SK-N-SH (cell line): ENCODE measurements at regions not wholly inside any gene's neighbourhood (a gene's known extent, or its start where the extent isn't known, plus 50 kb on each side); places are given as distances from the start of the nearest gene placed in this dataset.

Experiments
- CTCF ChIP-seq: fragments of 200-600 bp; sonication (generic); IDR thresholded peaks from 2 replicates; pipeline ENCODE4 v1.6.1; 2017; ENCODE audit warnings: antibody characterized with exemption, mild to moderate bottlenecking, moderate library complexity
- ELF1 ChIP-seq: IDR thresholded peaks from 2 replicates; pipeline ENCODE4 v1.4.0; 2012
- EP300 ChIP-seq, 2 experiments: IDR thresholded peaks; 2 replicates each; pipeline versions ENCODE4 v1.4.0 to v1.6.1; 2012; ENCODE audit warnings: borderline replicate concordance in 1 of 2, low read depth in 1 of 2, low read length in 1 of 2
- EZH2phosphoT487 ChIP-seq: fragments of 200-600 bp; sonication (generic); IDR thresholded peaks from 2 replicates; pipeline ENCODE4 v1.6.1; 2017; ENCODE audit warnings: low read depth, mixed run types, mild to moderate bottlenecking, antibody characterized with exemption, moderate library complexity, borderline replicate concordance
- FOSL2 ChIP-seq: IDR thresholded peaks from 2 replicates; pipeline ENCODE4 v1.4.0; 2012; ENCODE audit warnings: low read depth, mild to moderate bottlenecking, moderate library complexity, borderline replicate concordance
- IRF3 ChIP-seq: fragments of 150-350 bp; IDR thresholded peaks from 2 replicates; pipeline ENCODE4 v1.6.1; 2016; ENCODE audit warnings: mild to moderate bottlenecking, low read depth, low read length
- JUND ChIP-seq: IDR thresholded peaks from 2 replicates; pipeline ENCODE4 v1.4.0; 2012
- NRF1 ChIP-seq: IDR thresholded peaks from 2 replicates; pipeline ENCODE4 v1.6.1; 2012; ENCODE audit warnings: low read depth, mild to moderate bottlenecking, low read length
- PBX3 ChIP-seq: IDR thresholded peaks from 2 replicates; pipeline ENCODE4; 2012
- POLR2AphosphoS5 ChIP-seq: IDR thresholded peaks from 2 replicates; pipeline ENCODE4 v1.6.1; 2012; ENCODE audit warnings: low read depth, low read length
- REST ChIP-seq: IDR thresholded peaks from 2 replicates; pipeline ENCODE4 v1.6.1; 2012; ENCODE audit warnings: mild to moderate bottlenecking, low read depth, low read length, moderate library complexity
- TF ChIP-seq, protein P1 (sequence below): fragments of 150-350 bp; IDR thresholded peaks from 2 replicates; pipeline ENCODE4 v1.6.1; 2017; ENCODE audit warnings: antibody characterized with exemption, low read length, low read depth, borderline replicate concordance
- TF ChIP-seq, protein P2 (sequence below): IDR thresholded peaks from 2 replicates; pipeline ENCODE4 v1.4.0; 2012; ENCODE audit warnings: low read depth, borderline replicate concordance

DNA sequence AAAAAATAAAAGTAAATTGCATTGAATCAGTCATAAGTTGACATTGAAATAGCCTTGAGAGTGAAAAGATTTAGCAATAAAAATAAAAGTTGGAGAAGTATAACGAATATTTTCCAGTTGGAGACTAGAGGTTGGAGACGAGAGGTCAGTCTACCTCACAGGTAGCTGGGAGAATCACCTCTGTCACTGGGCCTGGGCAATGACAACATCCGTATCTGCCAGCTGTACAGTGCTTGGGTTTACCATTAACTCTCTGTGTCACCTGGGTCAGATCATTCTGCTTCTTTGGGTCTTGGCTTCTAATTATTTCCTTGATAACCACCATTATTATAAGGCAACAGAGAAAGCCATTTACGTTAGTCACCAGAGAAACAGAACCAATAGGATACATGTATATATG lies 62.0 kb upstream of the STEAP4 start:
- TF ChIP-seq CTCF (no peak), IRF3 (no peak), EP300 (IDR thresholded peaks at IDR 0.05; ENCODE audit: borderline replicate concordance in 1 of 2, low read depth in 1 of 2, low read length in 1 of 2) (no peak), PBX3 (no peak), FOSL2 (no peak), POLR2AphosphoS5 (no peak), EZH2phosphoT487 (no peak), NRF1 (no peak), REST (no peak), ELF1 (no peak), JUND (no peak)
- TF ChIP-seq, protein P1, sequence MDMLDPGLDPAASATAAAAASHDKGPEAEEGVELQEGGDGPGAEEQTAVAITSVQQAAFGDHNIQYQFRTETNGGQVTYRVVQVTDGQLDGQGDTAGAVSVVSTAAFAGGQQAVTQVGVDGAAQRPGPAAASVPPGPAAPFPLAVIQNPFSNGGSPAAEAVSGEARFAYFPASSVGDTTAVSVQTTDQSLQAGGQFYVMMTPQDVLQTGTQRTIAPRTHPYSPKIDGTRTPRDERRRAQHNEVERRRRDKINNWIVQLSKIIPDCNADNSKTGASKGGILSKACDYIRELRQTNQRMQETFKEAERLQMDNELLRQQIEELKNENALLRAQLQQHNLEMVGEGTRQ = no peak
- TF ChIP-seq, protein P2, sequence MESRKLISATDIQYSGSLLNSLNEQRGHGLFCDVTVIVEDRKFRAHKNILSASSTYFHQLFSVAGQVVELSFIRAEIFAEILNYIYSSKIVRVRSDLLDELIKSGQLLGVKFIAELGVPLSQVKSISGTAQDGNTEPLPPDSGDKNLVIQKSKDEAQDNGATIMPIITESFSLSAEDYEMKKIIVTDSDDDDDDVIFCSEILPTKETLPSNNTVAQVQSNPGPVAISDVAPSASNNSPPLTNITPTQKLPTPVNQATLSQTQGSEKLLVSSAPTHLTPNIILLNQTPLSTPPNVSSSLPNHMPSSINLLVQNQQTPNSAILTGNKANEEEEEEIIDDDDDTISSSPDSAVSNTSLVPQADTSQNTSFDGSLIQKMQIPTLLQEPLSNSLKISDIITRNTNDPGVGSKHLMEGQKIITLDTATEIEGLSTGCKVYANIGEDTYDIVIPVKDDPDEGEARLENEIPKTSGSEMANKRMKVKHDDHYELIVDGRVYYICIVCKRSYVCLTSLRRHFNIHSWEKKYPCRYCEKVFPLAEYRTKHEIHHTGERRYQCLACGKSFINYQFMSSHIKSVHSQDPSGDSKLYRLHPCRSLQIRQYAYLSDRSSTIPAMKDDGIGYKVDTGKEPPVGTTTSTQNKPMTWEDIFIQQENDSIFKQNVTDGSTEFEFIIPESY = no peak
